ENCODE measurements at regions not wholly inside any gene's neighbourhood (a gene's known extent, or its start where the extent isn't known, plus 50 kb on each side); places are given as distances from the start of the nearest gene placed in this dataset.

- TF ChIP-seq CTCF (IDR thresholded peaks at IDR 0.05): no peak
- no peak for TF ChIP-seq POLR2A (IDR thresholded peaks at IDR 0.05)
- WGBS, 2 donors: 78 to 86% methylated on average over 4 of the region's 4 CpGs
Observed at GRCh38 chr6:71034563-71035345, 77.9 kb upstream of the B3GAT2 start.

DNA sequence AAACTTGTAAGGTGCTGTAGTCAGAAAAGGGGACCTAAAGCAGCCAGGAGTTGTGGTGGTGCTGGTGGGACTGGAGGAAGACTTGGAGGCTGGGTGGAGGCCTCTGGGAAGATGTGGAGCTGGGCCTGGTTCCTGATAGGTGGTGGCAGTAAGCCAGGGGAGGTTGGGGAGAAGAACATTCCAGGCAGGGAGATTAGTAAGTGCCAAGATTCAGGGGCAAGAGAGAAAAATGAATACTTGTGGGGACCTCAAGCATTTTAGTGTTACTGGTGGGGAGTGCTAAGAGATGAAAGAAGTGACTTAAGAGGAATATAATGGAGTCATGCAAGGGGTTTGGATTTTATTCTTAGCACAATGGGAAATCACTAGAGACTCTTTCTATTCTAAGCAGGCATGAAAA, 79.0 kb upstream of the B3GAT2 start:
- H3K36me3 ChIP-seq (ENCODE audit: low read depth, missing control alignments): no peaks in the 10 kb centered on the region
- no peaks in the 10 kb centered on the region for H3K27me3 ChIP-seq
- TF ChIP-seq POLR2A (IDR thresholded peaks at IDR 0.05): no peak
- no peak for TF ChIP-seq CTCF (IDR thresholded peaks at IDR 0.05)
- H3K9me3 ChIP-seq: no peaks in the 10 kb centered on the region
- H3K4me3 ChIP-seq: no peak overlapping the region
- DNase-seq: no peak
- intact Hi-C loops (cut with DNase I; ENCODE audit: low total_unique reads): no loop called here
- no peaks in the 10 kb centered on the region for H3K4me1 ChIP-seq
- H3K27ac ChIP-seq: no peak overlapping the region

More at GRCh38 chr6:71034563-71035345, 77.9 kb upstream of the B3GAT2 start:
- H3K27me3 ChIP-seq: no peaks in the 10 kb centered on the region
- H3K4me3 ChIP-seq: no peak overlapping the region
- intact Hi-C loops (cut with DNase I; ENCODE audit: low total_unique reads): no loop called here
- H3K36me3 ChIP-seq (ENCODE audit: low read depth, missing control alignments): no peaks in the 10 kb centered on the region
- no peak overlapping the region for H3K27ac ChIP-seq
- DNase-seq: no peak
- no peaks in the 10 kb centered on the region for H3K4me1 ChIP-seq
- no peaks in the 10 kb centered on the region for H3K9me3 ChIP-seq

DNA sequence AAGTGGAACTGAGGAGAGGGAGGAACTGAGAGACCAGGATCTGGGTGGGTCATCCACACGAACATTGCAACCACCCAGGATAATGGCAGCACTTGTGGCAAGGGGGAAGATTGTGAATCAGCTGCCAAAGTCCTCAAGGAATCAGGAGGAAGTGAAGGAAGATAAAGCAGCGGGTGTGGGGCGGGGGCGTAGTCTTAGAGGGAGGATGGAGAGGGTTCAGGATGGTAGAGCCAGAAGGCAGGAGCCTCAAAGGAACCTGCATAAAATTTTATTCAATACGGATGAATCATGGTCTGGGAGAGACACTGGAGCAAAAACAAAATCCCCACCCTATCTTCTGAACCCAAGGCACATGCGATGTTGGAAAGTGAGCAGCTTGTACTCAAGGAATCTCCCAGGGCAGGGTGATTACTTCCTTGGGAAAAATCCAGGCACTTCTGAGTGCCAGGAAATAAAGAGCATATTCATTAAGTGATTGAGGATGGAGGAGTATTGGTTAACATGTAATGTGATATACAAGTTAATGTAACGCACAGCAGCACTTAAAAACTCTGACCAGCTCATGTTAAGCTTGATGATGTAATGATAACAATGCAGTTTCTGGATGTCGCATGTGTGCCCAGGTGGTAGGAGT, 82.0 kb upstream of the B3GAT2 start:
- no peaks in the 10 kb centered on the region for H3K9me3 ChIP-seq
- intact Hi-C loops (cut with DNase I; ENCODE audit: low total_unique reads): no loop called here
- no peak overlapping the region for H3K4me3 ChIP-seq
- no peak for DNase-seq
- no peak for TF ChIP-seq POLR2A (IDR thresholded peaks at IDR 0.05)
- no peak for TF ChIP-seq CTCF (IDR thresholded peaks at IDR 0.05)
- no peak overlapping the region for H3K27ac ChIP-seq
- no peaks in the 10 kb centered on the region for H3K36me3 ChIP-seq (ENCODE audit: low read depth, missing control alignments)
- no peaks in the 10 kb centered on the region for H3K4me1 ChIP-seq
- 42 to 51% methylated on average over 8 of the region's 8 CpGs for WGBS, 2 donors
- H3K27me3 ChIP-seq: no peaks in the 10 kb centered on the region

DNA sequence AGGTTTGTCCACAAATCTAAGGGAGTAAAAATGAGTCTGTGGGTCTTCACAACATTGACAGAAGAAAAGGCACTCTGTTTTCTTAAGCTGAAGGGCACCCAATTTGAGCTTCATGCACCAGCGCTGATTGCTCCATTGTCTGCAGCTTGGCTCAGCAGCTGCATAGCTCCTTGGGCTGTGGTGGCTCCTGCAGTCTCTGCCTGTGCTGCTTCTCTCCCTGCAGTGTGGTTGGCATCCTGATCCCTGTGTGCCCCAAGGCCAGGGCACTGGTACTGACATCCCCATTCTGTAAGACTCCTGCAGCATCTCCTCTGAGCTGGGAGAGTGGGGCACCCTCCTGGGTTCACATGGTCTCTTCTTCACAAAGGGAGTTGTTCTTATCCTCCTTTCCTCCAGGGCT, 83.2 kb upstream of the B3GAT2 start:
- no peak overlapping the region for H3K4me3 ChIP-seq
- no peaks in the 10 kb centered on the region for H3K36me3 ChIP-seq (ENCODE audit: low read depth, missing control alignments)
- H3K9me3 ChIP-seq: no peaks in the 10 kb centered on the region
- TF ChIP-seq POLR2A (IDR thresholded peaks at IDR 0.05): no peak
- TF ChIP-seq CTCF (IDR thresholded peaks at IDR 0.05): no peak
- no peaks in the 10 kb centered on the region for H3K4me1 ChIP-seq
- WGBS, 2 donors: 50 to 96% methylated on average over 1 of the region's 1 CpG
- no peaks in the 10 kb centered on the region for H3K27me3 ChIP-seq
- H3K27ac ChIP-seq: no peak overlapping the region
- intact Hi-C loops (cut with DNase I; ENCODE audit: low total_unique reads): no loop called here
- no peak for DNase-seq

- TF ChIP-seq POLR2A (IDR thresholded peaks at IDR 0.05) (no peak), CTCF (IDR thresholded peaks at IDR 0.05) (no peak)
- DNase-seq: no peak
- no peaks in the 10 kb centered on the region for H3K9me3 ChIP-seq
- no peaks in the 10 kb centered on the region for H3K27me3 ChIP-seq
- intact Hi-C loops (cut with DNase I; ENCODE audit: low total_unique reads): no loop called here
- H3K36me3 ChIP-seq (ENCODE audit: low read depth, missing control alignments): no peaks in the 10 kb centered on the region
- H3K4me1 ChIP-seq: no peaks in the 10 kb centered on the region
- 81 to 87% methylated on average over 2 of the region's 2 CpGs for WGBS, 2 donors
- no peak overlapping the region for H3K4me3 ChIP-seq
- H3K27ac ChIP-seq: no peak overlapping the region
Observed at GRCh38 chr6:71040841-71041240, 84.0 kb upstream of the B3GAT2 start.

All from testis (tissue), 2 donors.